ENCODE measurements at regions not wholly inside any gene's neighbourhood (a gene's known extent, or its start where the extent isn't known, plus 50 kb on each side); places are given as distances from the start of the nearest gene placed in this dataset.

DNA sequence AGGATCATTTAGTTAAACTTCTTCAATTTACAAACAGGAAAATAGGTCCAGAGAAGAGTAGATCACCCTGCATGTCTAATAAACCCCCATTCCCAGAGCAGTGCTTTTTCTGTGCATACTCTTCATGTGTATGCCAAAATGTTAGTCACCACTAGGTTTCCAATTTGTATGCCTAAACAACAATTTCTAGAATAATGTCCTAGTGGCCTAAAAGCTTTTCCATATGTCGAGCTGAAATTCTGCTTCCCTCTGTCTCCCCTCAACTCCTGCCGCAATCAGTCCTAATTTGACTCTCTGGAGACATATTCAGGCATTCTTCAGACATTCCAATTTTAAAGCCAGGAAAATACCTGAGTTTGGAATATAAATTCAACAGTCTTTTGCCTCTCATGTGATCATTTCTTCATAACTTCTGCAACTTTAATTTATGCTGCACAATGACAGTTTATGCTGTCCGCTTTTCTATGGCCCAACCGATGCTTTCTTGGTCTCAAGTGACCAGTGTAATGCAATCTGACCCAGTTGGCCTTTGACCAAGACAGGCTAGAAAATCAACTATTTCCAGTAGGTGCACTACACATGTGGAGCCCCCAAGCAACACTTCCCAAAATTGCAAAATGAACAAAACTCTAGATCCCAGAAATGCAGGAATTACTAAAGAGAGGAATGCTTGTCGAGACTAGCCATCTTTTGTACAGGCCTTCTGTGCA, 122.9 kb upstream of the FMR1 start:
- TF ChIP-seq SUZ12 (IDR thresholded peaks at IDR 0.05) (no peak), FOXK2 (IDR thresholded peaks at IDR 0.05) (no peak), SP1 (IDR thresholded peaks at IDR 0.05) (no peak), LEF1 (IDR thresholded peaks at IDR 0.05; ENCODE audit: borderline replicate concordance) (no peak), FOXA1 (IDR thresholded peaks at IDR 0.05) (no peak), CTBP1 (IDR thresholded peaks at IDR 0.05; ENCODE audit: borderline replicate concordance) (no peak), ARNT (IDR thresholded peaks at IDR 0.05) (no peak), L3MBTL2 (conservative IDR thresholded peaks at IDR 0.05) (no peak), HDGF (IDR thresholded peaks at IDR 0.05; ENCODE audit: borderline replicate concordance) (no peak), ELF4 (IDR thresholded peaks at IDR 0.05) (no peak), BHLHE40 (IDR thresholded peaks at IDR 0.05; ENCODE audit: borderline replicate concordance) (no peak), FOXM1 (IDR thresholded peaks at IDR 0.05; ENCODE audit: borderline replicate concordance) (no peak), TARDBP (IDR thresholded peaks at IDR 0.05) (no peak)
- TF ChIP-seq, protein P1, sequence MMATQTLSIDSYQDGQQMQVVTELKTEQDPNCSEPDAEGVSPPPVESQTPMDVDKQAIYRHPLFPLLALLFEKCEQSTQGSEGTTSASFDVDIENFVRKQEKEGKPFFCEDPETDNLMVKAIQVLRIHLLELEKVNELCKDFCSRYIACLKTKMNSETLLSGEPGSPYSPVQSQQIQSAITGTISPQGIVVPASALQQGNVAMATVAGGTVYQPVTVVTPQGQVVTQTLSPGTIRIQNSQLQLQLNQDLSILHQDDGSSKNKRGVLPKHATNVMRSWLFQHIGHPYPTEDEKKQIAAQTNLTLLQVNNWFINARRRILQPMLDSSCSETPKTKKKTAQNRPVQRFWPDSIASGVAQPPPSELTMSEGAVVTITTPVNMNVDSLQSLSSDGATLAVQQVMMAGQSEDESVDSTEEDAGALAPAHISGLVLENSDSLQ (IDR thresholded peaks at IDR 0.05) = no peak
